Activated naive CD4-positive, alpha-beta T cell treated with anti-CD3 and anti-CD28 coated beads, Interleukin-2, amount 50 U/mL, for 24 hours (primary cell): ENCODE measurements at regions not wholly inside any gene's neighbourhood (a gene's known extent, or its start where the extent isn't known, plus 50 kb on each side); places are given as distances from the start of the nearest gene placed in this dataset.
"Not testable (repeated sequence)": the region's sequence is repeated elsewhere in the genome, so short reads cannot be mapped to it uniquely, and the experiment has no call there.

ENCODE experiments used
- H3K27ac Mint-ChIP-seq: one replicate; pipeline ENCODE4 v1.8.0; 2021; ENCODE audit warnings: mild to moderate bottlenecking, mixed read lengths
- H3K27me3 Mint-ChIP-seq: one replicate; pipeline ENCODE4 v1.8.0; 2021; ENCODE audit warnings: mixed read lengths
- H3K36me3 Mint-ChIP-seq: one replicate; pipeline ENCODE4 v1.8.0; 2021; ENCODE audit warnings: mixed read lengths
- H3K4me1 Mint-ChIP-seq: one replicate; pipeline ENCODE4 v1.8.0; 2021; ENCODE audit warnings: mixed read lengths
- H3K4me3 Mint-ChIP-seq: one replicate; pipeline ENCODE4 v1.8.0; 2021; ENCODE audit warnings: mild to moderate bottlenecking, mixed read lengths
- H3K9me3 Mint-ChIP-seq: one replicate; pipeline ENCODE4 v1.8.0; 2021; ENCODE audit warnings: mixed read lengths

- no peak overlapping the region for H3K4me3 Mint-ChIP-seq
- peaks cover 5% of the 10 kb centered on the region for H3K9me3 Mint-ChIP-seq
- H3K27me3 Mint-ChIP-seq, result peaks cover 8% of the 10 kb centered on the region
- H3K4me1 Mint-ChIP-seq, result no peaks in the 10 kb centered on the region
- no peak overlapping the region for H3K27ac Mint-ChIP-seq
- peaks cover 4% of the 10 kb centered on the region for H3K36me3 Mint-ChIP-seq
Observed at GRCh38 chr3:184440151-184440550, 60.3 kb downstream of the CHRD start.

DNA sequence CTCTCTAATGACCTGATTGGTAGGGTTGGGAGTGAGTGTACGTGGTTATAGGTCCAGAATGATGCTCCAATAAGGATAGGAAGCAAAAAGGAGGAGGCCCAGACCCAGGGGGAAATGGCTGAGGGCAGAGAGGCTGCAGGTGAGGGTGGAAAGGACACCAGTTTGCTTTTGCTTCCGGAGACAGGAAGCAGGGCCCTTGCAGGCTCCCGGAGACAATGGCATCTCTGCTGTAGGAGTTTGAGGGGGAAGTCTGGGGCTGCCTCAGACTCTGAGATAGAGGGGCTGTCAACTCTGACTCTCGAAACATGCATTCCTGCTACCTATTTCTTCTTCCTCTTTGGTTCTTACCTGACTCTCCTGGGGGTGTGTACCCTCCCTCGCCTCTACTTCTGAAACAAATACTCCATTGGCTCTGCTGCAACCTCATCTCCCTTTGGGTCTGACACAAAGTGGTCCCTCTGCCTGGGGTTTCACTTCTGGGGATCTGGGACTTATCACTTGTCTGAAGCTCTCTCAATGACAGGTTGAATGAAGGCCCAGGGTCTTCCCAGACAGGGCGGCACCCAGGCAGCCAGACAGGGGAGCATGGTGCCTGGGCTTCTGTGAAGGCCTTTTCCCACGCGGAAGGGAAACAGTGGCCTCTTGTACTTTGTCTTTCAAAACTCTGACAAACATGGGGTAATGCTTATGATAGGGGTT, 61.5 kb downstream of the CHRD start:
- peaks cover 5% of the 10 kb centered on the region for H3K9me3 Mint-ChIP-seq
- H3K4me3 Mint-ChIP-seq, result no peak overlapping the region
- H3K4me1 Mint-ChIP-seq, result no peaks in the 10 kb centered on the region
- peaks cover 5% of the 10 kb centered on the region for H3K27me3 Mint-ChIP-seq
- H3K36me3 Mint-ChIP-seq, result peaks cover 4% of the 10 kb centered on the region
- H3K27ac Mint-ChIP-seq, result no peak overlapping the region

- no peaks in the 10 kb centered on the region for H3K4me1 Mint-ChIP-seq
- H3K27ac Mint-ChIP-seq, result no peak overlapping the region
- H3K4me3 Mint-ChIP-seq, result no peak overlapping the region
- peaks cover 3% of the 10 kb centered on the region for H3K9me3 Mint-ChIP-seq
- peaks cover 3% of the 10 kb centered on the region for H3K36me3 Mint-ChIP-seq
- peaks cover 5% of the 10 kb centered on the region for H3K27me3 Mint-ChIP-seq
Observed at GRCh38 chr3:184443364-184443763, 63.5 kb downstream of the CHRD start.

DNA sequence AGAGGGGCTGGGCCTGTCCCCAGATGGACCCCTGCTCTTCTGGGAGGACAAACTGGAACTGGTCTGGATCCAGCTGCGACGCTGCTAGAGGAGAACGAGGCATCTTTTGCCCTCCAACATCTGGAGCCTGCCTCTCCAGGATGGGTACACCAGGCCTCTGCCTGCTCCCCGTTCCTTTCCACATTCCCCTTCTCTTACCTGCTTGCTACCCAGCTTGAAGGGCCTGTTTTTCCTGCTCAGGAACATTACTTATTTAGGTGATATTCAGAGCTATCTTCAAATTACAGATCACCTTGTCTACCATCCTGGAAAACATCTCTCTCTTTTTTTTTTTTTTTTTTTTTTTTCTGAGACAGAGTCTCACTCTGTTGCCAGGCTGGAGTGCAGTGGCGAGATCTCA, 64.0 kb downstream of the CHRD start:
- Mint-ChIP-seq H3K27ac (no peak overlapping the region), H3K27me3 (peaks cover 5% of the 10 kb centered on the region), H3K4me3 (no peak overlapping the region), H3K9me3 (no peaks in the 10 kb centered on the region), H3K4me1 (no peaks in the 10 kb centered on the region), H3K36me3 (no peaks in the 10 kb centered on the region)

DNA sequence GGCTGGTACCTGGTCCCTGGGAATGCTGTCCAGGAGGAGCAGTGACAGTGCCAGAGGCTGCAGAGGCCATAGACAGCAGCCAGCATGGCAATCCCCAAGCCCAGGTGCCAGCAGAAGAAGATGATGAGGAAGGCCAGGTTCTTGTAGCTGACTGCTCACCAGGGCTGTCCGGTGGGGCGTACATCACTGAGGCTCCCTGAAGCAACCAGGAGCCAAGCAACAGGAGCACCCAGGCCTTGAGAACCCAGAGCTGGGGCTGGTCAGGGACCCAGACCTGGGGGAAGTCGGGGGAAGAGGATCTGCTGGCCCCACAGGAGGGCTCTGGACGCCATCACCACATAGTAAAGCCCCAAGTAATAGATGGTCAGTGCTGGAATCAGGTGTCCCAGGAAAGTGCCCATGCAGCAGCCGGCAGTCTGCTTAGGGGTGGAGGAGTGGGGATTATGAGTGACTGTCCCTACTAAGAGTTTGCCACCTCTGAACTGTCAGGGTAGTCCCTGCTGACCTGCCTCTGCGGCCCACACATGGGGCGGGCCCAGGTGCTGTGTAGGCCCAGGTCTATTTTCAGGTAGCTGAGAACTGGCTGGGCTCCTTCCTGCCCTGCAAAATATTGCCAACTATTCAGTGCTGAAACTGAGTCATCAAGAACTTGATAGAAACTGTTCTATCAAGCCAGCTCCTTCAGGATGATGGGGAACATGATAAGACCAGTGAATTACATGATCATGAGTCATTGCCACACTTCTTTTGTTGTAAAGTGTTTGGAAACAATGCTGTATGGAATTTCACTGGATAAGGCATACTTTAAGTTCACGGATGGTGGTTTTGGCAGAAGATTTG, 68.7 kb downstream of the CHRD start:
- Mint-ChIP-seq H3K4me1 (no peaks in the 10 kb centered on the region), H3K4me3 (no peak overlapping the region), H3K9me3 (no peaks in the 10 kb centered on the region), H3K27ac (no peak overlapping the region), H3K27me3 (no peaks in the 10 kb centered on the region), H3K36me3 (no peaks in the 10 kb centered on the region)

GRCh38 chr3:184449161-184449515, 69.3 kb downstream of the CHRD start:
- H3K36me3 Mint-ChIP-seq, result no peaks in the 10 kb centered on the region
- H3K27me3 Mint-ChIP-seq, result no peaks in the 10 kb centered on the region
- no peaks in the 10 kb centered on the region for H3K9me3 Mint-ChIP-seq
- no peak overlapping the region for H3K27ac Mint-ChIP-seq
- H3K4me1 Mint-ChIP-seq, result no peaks in the 10 kb centered on the region
- H3K4me3 Mint-ChIP-seq, result no peak overlapping the region

- no peaks in the 10 kb centered on the region for H3K27me3 Mint-ChIP-seq
- H3K4me1 Mint-ChIP-seq, result no peaks in the 10 kb centered on the region
- no peaks in the 10 kb centered on the region for H3K9me3 Mint-ChIP-seq
- H3K36me3 Mint-ChIP-seq, result no peaks in the 10 kb centered on the region
- H3K27ac Mint-ChIP-seq, result no peak overlapping the region
- no peak overlapping the region for H3K4me3 Mint-ChIP-seq
Observed at GRCh38 chr3:184450547-184450946, 70.7 kb downstream of the CHRD start.

DNA sequence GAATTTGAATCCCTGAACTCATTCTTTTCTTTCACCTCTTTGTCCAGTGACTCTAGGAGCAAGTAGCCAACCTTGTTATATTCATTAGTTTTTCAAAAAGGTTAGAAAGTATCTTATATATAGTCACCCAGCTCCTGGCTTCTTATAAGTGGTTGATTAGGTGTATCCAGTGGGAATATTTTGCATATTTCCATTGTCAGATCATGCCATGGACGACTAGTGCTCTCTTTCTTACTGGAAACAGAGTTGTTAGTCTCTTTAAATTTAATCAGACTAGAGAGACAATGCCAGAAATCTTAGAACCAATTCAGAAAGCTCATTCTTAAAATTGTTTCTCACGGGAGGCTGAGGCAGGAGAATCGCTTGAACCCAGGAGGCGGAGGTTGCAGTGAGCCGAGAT, 73.4 kb downstream of the CHRD start:
- Mint-ChIP-seq H3K36me3 (no peaks in the 10 kb centered on the region), H3K4me1 (no peaks in the 10 kb centered on the region), H3K9me3 (no peaks in the 10 kb centered on the region), H3K27ac (no peak overlapping the region), H3K4me3 (no peak overlapping the region), H3K27me3 (no peaks in the 10 kb centered on the region)

DNA sequence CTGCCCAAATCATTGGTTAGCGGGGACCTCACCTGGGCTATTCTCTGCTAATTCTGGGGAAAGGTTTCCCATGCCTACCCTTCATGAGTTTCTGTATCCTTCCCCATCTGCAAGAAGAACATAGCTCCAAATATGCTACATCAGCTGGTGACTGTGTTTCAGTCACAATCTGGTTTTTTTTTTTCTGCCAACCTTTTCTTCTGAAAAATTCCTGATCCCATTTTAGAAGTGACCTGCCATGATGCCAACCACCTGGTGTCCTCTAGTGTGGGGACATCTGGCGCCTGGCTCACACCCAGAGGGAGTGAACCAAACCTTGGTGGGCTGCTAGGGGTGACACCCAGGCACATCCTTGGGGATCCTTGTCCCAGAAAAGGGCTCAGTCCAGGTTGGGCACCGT, 76.1 kb downstream of the CHRD start:
- Mint-ChIP-seq H3K27me3 (no peaks in the 10 kb centered on the region), H3K36me3 (no peaks in the 10 kb centered on the region), H3K27ac (no peak overlapping the region), H3K9me3 (no peaks in the 10 kb centered on the region), H3K4me1 (no peaks in the 10 kb centered on the region), H3K4me3 (no peak overlapping the region)

- Mint-ChIP-seq H3K27ac (no peak overlapping the region), H3K27me3 (no peaks in the 10 kb centered on the region), H3K9me3 (no peaks in the 10 kb centered on the region), H3K4me3 (no peak overlapping the region), H3K4me1 (no peaks in the 10 kb centered on the region), H3K36me3 (no peaks in the 10 kb centered on the region)
Observed at GRCh38 chr3:184456476-184456875, 76.6 kb downstream of the CHRD start.

DNA sequence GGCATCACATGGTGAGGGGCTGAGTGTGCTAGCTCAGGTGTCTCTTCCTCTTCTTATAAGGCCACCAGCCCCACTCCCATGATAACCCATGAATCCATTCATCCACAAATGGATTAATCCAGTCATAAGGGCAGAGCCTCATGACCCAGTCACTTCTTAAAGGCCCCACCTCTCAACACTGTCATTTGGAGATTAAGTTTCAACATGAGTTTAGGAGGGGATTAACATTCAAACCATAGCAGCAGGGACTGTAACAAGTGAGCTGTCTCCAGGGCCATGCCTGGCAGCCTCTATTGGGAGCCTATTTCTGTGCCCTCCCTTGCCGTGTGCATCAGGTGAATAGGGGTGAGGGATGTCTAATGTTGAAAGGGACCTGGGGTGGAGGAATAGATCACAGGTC, 77.5 kb downstream of the CHRD start:
- Mint-ChIP-seq H3K27me3 (no peaks in the 10 kb centered on the region), H3K4me1 (no peaks in the 10 kb centered on the region)

DNA sequence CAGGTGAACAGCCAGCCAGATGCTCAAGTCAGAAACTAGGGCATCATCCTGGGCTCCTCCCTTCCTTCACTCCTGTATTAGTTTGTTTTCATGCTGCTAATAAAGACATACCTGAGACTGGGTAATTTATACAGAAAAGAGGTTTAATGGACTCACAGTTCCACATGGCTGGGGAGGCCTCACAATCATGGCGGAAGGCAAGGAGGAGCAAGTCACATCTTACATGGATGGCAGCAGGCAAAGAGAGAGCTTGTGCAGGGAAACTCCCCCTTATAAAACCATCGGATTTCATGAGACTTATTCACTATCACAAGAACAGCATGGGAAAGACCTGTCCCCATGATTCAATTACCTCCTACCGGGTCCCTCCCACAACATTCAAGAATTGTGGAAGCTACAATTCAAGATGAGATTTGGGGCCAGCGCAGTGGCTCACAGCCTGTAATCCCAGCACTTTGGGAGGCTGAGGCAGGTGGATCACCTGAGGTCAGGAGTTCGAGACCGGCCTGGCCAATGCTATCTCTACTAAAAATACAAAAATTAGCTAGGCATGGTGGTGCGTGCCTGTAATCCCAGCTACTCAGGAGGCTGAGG, 78.0 kb downstream of the CHRD start:
- H3K36me3 Mint-ChIP-seq, H3K27ac Mint-ChIP-seq, H3K27me3 Mint-ChIP-seq, H3K9me3 Mint-ChIP-seq, H3K4me1 Mint-ChIP-seq, H3K4me3 Mint-ChIP-seq: not testable (repeated sequence)

More for the DNA sequence above, 77.5 kb downstream of the CHRD start:
- Mint-ChIP-seq H3K4me3 (no peak overlapping the region), H3K9me3 (no peaks in the 10 kb centered on the region), H3K36me3 (no peaks in the 10 kb centered on the region), H3K27ac (no peak overlapping the region)

DNA sequence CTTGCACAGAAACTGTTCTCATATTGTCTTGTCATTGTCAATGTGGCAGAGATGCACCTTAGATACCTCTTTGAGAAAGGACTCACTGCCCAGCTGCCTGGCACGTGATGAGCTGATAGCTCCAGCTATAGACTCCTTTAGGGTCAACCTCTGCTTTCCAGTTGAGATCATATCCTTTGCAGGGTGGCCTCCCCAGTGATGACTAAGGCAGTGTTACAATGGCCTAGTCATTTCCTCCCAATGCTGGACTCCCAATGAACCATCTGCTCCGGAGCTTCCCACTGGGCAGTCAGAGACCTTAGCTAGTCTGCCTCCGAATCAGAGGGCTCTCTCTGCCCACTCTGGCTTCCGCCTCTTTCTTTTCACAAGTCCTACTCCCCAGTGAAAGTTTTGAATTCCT, 79.5 kb downstream of the CHRD start:
- H3K27ac Mint-ChIP-seq, result no peak overlapping the region
- no peaks in the 10 kb centered on the region for H3K36me3 Mint-ChIP-seq
- H3K27me3 Mint-ChIP-seq, result no peaks in the 10 kb centered on the region
- H3K4me3 Mint-ChIP-seq, result no peak overlapping the region
- no peaks in the 10 kb centered on the region for H3K9me3 Mint-ChIP-seq
- H3K4me1 Mint-ChIP-seq, result no peaks in the 10 kb centered on the region

GRCh38 chr3:184460276-184460675, 80.4 kb downstream of the CHRD start:
- Mint-ChIP-seq H3K36me3 (no peaks in the 10 kb centered on the region), H3K4me3 (no peak overlapping the region), H3K27ac (no peak overlapping the region), H3K9me3 (no peaks in the 10 kb centered on the region), H3K27me3 (no peaks in the 10 kb centered on the region), H3K4me1 (no peaks in the 10 kb centered on the region)

- Mint-ChIP-seq H3K27ac (no peak overlapping the region), H3K36me3 (no peaks in the 10 kb centered on the region), H3K9me3 (no peaks in the 10 kb centered on the region), H3K4me1 (no peaks in the 10 kb centered on the region), H3K4me3 (no peak overlapping the region), H3K27me3 (no peaks in the 10 kb centered on the region)
Observed at GRCh38 chr3:184461219-184461618, 81.4 kb downstream of the CHRD start.

GRCh38 chr3:184465883-184466412, 86.1 kb downstream of the CHRD start:
- Mint-ChIP-seq H3K27me3 (peaks cover 3% of the 10 kb centered on the region), H3K4me1 (peaks cover 5% of the 10 kb centered on the region), H3K27ac (no peak overlapping the region), H3K4me3 (no peak overlapping the region), H3K9me3 (no peaks in the 10 kb centered on the region), H3K36me3 (no peaks in the 10 kb centered on the region)
